H1 (cell line): ENCODE measurements at regions not wholly inside any gene's neighbourhood (a gene's known extent, or its start where the extent isn't known, plus 50 kb on each side); places are given as distances from the start of the nearest gene placed in this dataset.
A peak's percentile ranks its signal among the peaks of the same experiment; 100 is the strongest.

Experiments used
- CTCF ChIA-PET: fragments of 300-600 bp; sonication (Branson Sonifier 250); formaldehyde crosslinking; loops from one replicate; lab custom pipeline; 2021; ENCODE audit not compliant: partially characterized antibody; lab: Charles Lee
- POLR2A ChIA-PET: fragments of 300-600 bp; sonication (Branson Sonifier 250); formaldehyde crosslinking; loops from one replicate; lab custom pipeline; 2021; ENCODE audit warnings: inconsistent platforms; ENCODE audit not compliant: partially characterized antibody; lab: Charles Lee
- DNase-seq, 2 experiments: peaks; one replicate each; pipeline versions ENCODE4 v3.0.0 to v3.0.0-alpha.2; 2010 to 2022; ENCODE audit warnings: low spot score in 2 of 2, low read depth in 1 of 2, mixed read lengths in 1 of 2
- FAIRE-seq: peaks from 2 replicates; lab custom pipeline; 2011; peaks lifted over from hg19 to GRCh38; lab: Jason Lieb, UNC
- H2AFZ ChIP-seq: 2 replicates; pipeline ENCODE4 v1.8.1; 2012; ENCODE audit warnings: low read length, inconsistent platforms
- H2AK5ac ChIP-seq: 2 replicates; pipeline ENCODE4 v1.6.1; 2013; ENCODE audit warnings: low read depth, low read length
- H2BK120ac ChIP-seq: replicated peaks from 2 replicates; pipeline ENCODE3; 2013; ENCODE audit warnings: low read depth, low read length, inconsistent platforms
- H2BK12ac ChIP-seq: 2 replicates; pipeline ENCODE4 v1.6.1; 2013; ENCODE audit warnings: low read depth, low read length
- H2BK15ac ChIP-seq: 2 replicates; pipeline ENCODE4 v1.6.1; 2013; ENCODE audit warnings: low read length
- H2BK20ac ChIP-seq: 2 replicates; pipeline ENCODE4 v1.6.1; 2013; ENCODE audit warnings: low read length
- H2BK5ac ChIP-seq: 2 replicates; pipeline ENCODE4 v1.6.1; 2013; ENCODE audit warnings: low read depth, low read length
- H3K14ac ChIP-seq: 2 replicates; pipeline ENCODE4 v1.6.1; 2013; ENCODE audit warnings: inconsistent platforms; ENCODE audit not compliant: insufficient read length
- H3K18ac ChIP-seq: 2 replicates; pipeline ENCODE4 v1.6.1; 2013; ENCODE audit warnings: low read length; ENCODE audit errors: extremely low read depth
- H3K23ac ChIP-seq: 2 replicates; pipeline ENCODE4 v1.6.1; 2013; ENCODE audit warnings: inconsistent platforms; ENCODE audit not compliant: insufficient read length
- H3K23me2 ChIP-seq: 2 replicates; pipeline ENCODE4 v1.6.1; 2013; ENCODE audit warnings: low read depth, low read length
- H3K27ac ChIP-seq: 2 replicates; pipeline ENCODE4 v1.6.1; 2011; ENCODE audit warnings: low read depth, low read length, inconsistent platforms
- H3K27me3 ChIP-seq, 4 experiments: replicated peaks in 1 of 4; 1 replicate in 1 of 4; 2 replicates in 3 of 4; pipeline versions ENCODE4 v1.6.1 to v1.8.1; 2011 to 2013; ENCODE audit warnings: low read length in 3 of 4, mild to moderate bottlenecking in 3 of 4, inconsistent platforms in 2 of 4, mixed read lengths in 2 of 4, moderate library complexity in 1 of 4; ENCODE audit not compliant: control insufficient read depth in 3 of 4, insufficient read depth in 3 of 4; ENCODE audit errors: extremely low read depth in 1 of 4
- H3K36me3 ChIP-seq, 4 experiments: 2 replicates each; pipeline versions ENCODE4 v1.6.1 to v1.8.1; 2011 to 2013; ENCODE audit warnings: mild to moderate bottlenecking in 4 of 4, low read length in 3 of 4, moderate library complexity in 2 of 4, control low read depth in 1 of 4, inconsistent platforms in 1 of 4; ENCODE audit not compliant: insufficient read depth in 4 of 4, control insufficient read depth in 2 of 4
- H3K4ac ChIP-seq: replicated peaks from 2 replicates; pipeline ENCODE3; 2013; ENCODE audit warnings: low read length, low read depth, mixed read lengths, inconsistent platforms; ENCODE audit not compliant: insufficient read length
- H3K4me1 ChIP-seq, 4 experiments: replicated peaks in 1 of 4; 1 replicate in 1 of 4; 2 replicates in 3 of 4; pipeline versions ENCODE4 v1.6.1 to v1.8.1; 2011 to 2013; ENCODE audit warnings: low read length in 3 of 4, inconsistent platforms in 2 of 4, mixed read lengths in 1 of 4; ENCODE audit not compliant: insufficient read depth in 4 of 4, control insufficient read depth in 3 of 4
- H3K4me2 ChIP-seq, 2 experiments: 2 replicates each; pipeline versions ENCODE4 v1.6.1 to v1.8.1; 2011 to 2013; ENCODE audit warnings: low read depth in 2 of 2, low read length in 2 of 2, control low read depth in 1 of 2, inconsistent platforms in 1 of 2, mild to moderate bottlenecking in 1 of 2; ENCODE audit not compliant: insufficient read depth in 1 of 2
- H3K4me3 ChIP-seq, 4 experiments: fragments of 200-600, 300-600 bp in 1 of 4; sonication (generic), shearing (Covaris generic), sonication (Bioruptor Twin) in 1 of 4; 2 replicates each; pipeline versions ENCODE4 v1.5.1 to v1.8.1; 2011 to 2016; ENCODE audit warnings: low read length in 4 of 4, low read depth in 3 of 4, control low read depth in 2 of 4, inconsistent platforms in 2 of 4, mild to moderate bottlenecking in 2 of 4, mixed read lengths in 1 of 4, moderate library complexity in 1 of 4; ENCODE audit not compliant: insufficient read depth in 2 of 4; ENCODE audit errors: extremely low read depth in 1 of 4
- H3K56ac ChIP-seq: replicated peaks from 2 replicates; pipeline ENCODE3; 2013; ENCODE audit warnings: low read depth, mild to moderate bottlenecking, mixed read lengths, low read length, inconsistent platforms; ENCODE audit not compliant: insufficient read length
- H3K79me1 ChIP-seq: 2 replicates; pipeline ENCODE4 v1.6.1; 2013; ENCODE audit warnings: low read depth, low read length, control low read depth
- H3K79me2 ChIP-seq, 2 experiments: 2 replicates each; pipeline versions ENCODE4 v1.6.1 to v1.8.1; 2012 to 2013; ENCODE audit warnings: low read length in 2 of 2, mild to moderate bottlenecking in 2 of 2, inconsistent platforms in 1 of 2; ENCODE audit not compliant: insufficient read depth in 2 of 2, control insufficient read depth in 1 of 2
- H3K9ac ChIP-seq, 4 experiments: replicated peaks in 1 of 4; 1 replicate in 1 of 4; 2 replicates in 3 of 4; pipeline versions ENCODE4 v1.6.1 to v1.8.1; 2011 to 2013; ENCODE audit warnings: low read depth in 3 of 4, low read length in 3 of 4, control low read depth in 2 of 4, mild to moderate bottlenecking in 2 of 4, moderate library complexity in 2 of 4, inconsistent platforms in 1 of 4; ENCODE audit errors: extremely low read depth in 1 of 4
- H3K9me3 ChIP-seq, 2 experiments: 2 replicates each; pipeline versions ENCODE4 v1.6.1 to v1.8.1; 2012 to 2013; ENCODE audit warnings: mild to moderate bottlenecking in 2 of 2, moderate library complexity in 2 of 2, control low read depth in 1 of 2, inconsistent platforms in 1 of 2, low read depth in 1 of 2, low read length in 1 of 2, mixed read lengths in 1 of 2; ENCODE audit not compliant: insufficient read depth in 2 of 2
- H4K20me1 ChIP-seq, 2 experiments: replicated peaks in 1 of 2; 2 replicates each; pipeline versions ENCODE3 to v1.8.1; 2011 to 2013; ENCODE audit warnings: inconsistent platforms in 2 of 2, low read length in 2 of 2, mild to moderate bottlenecking in 1 of 2; ENCODE audit not compliant: insufficient read depth in 2 of 2, control insufficient read depth in 1 of 2
- H4K5ac ChIP-seq: 2 replicates; pipeline ENCODE4 v1.6.1; 2013; ENCODE audit warnings: low read length, low read depth, mixed read lengths, inconsistent platforms; ENCODE audit not compliant: insufficient read length
- H4K8ac ChIP-seq: 2 replicates; pipeline ENCODE4 v1.8.0; 2013; ENCODE audit warnings: mild to moderate bottlenecking, moderate library complexity, low read length, inconsistent platforms; ENCODE audit not compliant: insufficient read depth; ENCODE audit errors: extremely low read depth
- H4K91ac ChIP-seq: replicated peaks from 2 replicates; pipeline ENCODE3; 2013; ENCODE audit warnings: low read length, mixed read lengths, inconsistent platforms; ENCODE audit not compliant: insufficient read length
- ATF2 ChIP-seq: IDR thresholded peaks from 2 replicates; pipeline ENCODE4 v1.6.1; 2012; ENCODE audit warnings: low read length, inconsistent platforms
- BCL11A ChIP-seq, 2 experiments: IDR thresholded peaks; one replicate each; pipeline ENCODE4 v1.6.1; 2011; ENCODE audit warnings: low read depth in 2 of 2, low read length in 2 of 2, mild to moderate bottlenecking in 2 of 2
- BRCA1 ChIP-seq: IDR thresholded peaks from 2 replicates; pipeline ENCODE4 v1.6.1; 2012; ENCODE audit warnings: low read depth, low read length, improper control_type of control experiment
- CBX5 ChIP-seq: fragments of 300-800, 300-1000 bp; sonication (generic); IDR thresholded peaks from 2 replicates; pipeline ENCODE4 v1.7.1; 2016; ENCODE audit warnings: antibody characterized with exemption, low read length, low read depth
- CHD1 ChIP-seq: IDR thresholded peaks from 2 replicates; pipeline ENCODE4 v1.6.1; 2012; ENCODE audit warnings: low read depth, low read length, improper control_type of control experiment
- EGR1 ChIP-seq: IDR thresholded peaks from 2 replicates; pipeline ENCODE4 v1.6.1; 2011; ENCODE audit warnings: low read depth, low read length, borderline replicate concordance
- HDAC2 ChIP-seq, 2 experiments: fragments of 300-600 bp in 1 of 2; sonication (generic) in 1 of 2; IDR thresholded peaks; 2 replicates each; pipeline ENCODE4 v1.6.1; 2011 to 2012; ENCODE audit warnings: low read depth in 2 of 2, low read length in 2 of 2, mild to moderate bottlenecking in 2 of 2, moderate library complexity in 2 of 2, borderline replicate concordance in 1 of 2, inconsistent platforms in 1 of 2
- JUND ChIP-seq: IDR thresholded peaks from 2 replicates; pipeline ENCODE4 v1.6.1; 2011; ENCODE audit warnings: mild to moderate bottlenecking, improper control_type of control experiment, low read length
- SIX5 ChIP-seq: IDR thresholded peaks from 2 replicates; pipeline ENCODE4 v1.6.1; 2011; ENCODE audit warnings: mild to moderate bottlenecking, low read depth, low read length
- SP1 ChIP-seq: IDR thresholded peaks from 2 replicates; pipeline ENCODE4 v1.6.1; 2011; ENCODE audit warnings: low read depth, low read length
- SRF ChIP-seq: IDR thresholded peaks from 2 replicates; pipeline ENCODE4 v1.6.1; 2011; ENCODE audit warnings: mild to moderate bottlenecking, low read depth, low read length, moderate library complexity
- SUZ12 ChIP-seq: fragments of 200-600 bp; sonication (generic); IDR thresholded peaks from 2 replicates; pipeline ENCODE4 v1.6.1; 2012; ENCODE audit warnings: mild to moderate bottlenecking, inconsistent platforms, low read length, moderate library complexity, mixed read lengths
- WGBS, 2 experiments: shearing (Covaris generic) in 1 of 2; methylation state at CpG; one replicate each; pipeline versions ENCODE4 v1.1.6 to v1.1.7; 2013 to 2015; ENCODE audit warnings: low lambda C conversion rate in 2 of 2, mixed read lengths in 2 of 2, inconsistent platforms in 1 of 2, low coverage in 1 of 2, missing lambda C conversion rate in 1 of 2; ENCODE audit not compliant: insufficient replicate concordance in 2 of 2, insufficient coverage in 1 of 2, insufficient read length in 1 of 2; ENCODE audit errors: extremely low coverage in 1 of 2, missing lambda C conversion rate in 1 of 2; 5-methylcytosine and 5-hydroxymethylcytosine counted together
- TF ChIP-seq, protein P1 (sequence below): IDR thresholded peaks from 2 replicates; pipeline ENCODE4 v1.6.1; 2012; ENCODE audit warnings: inconsistent platforms

- H2AK5ac ChIP-seq = no peak overlapping the region
- no peak overlapping the region for H3K4ac ChIP-seq
- H2BK12ac ChIP-seq = no peak overlapping the region
- H3K14ac ChIP-seq = no peak overlapping the region
- H3K4me3 ChIP-seq = no peak overlapping the region
- H2BK15ac ChIP-seq = no peak overlapping the region
- no peak overlapping the region for H2BK5ac ChIP-seq
- no peaks in the 10 kb centered on the region for H3K79me2 ChIP-seq
- no peaks in the 10 kb centered on the region for H3K23me2 ChIP-seq
- no peaks in the 10 kb centered on the region for H3K36me3 ChIP-seq
- DNase-seq (no peak), FAIRE-seq (peak; percentile 45)
- no peaks in the 10 kb centered on the region for H3K9me3 ChIP-seq
- H4K5ac ChIP-seq = no peak overlapping the region
- no peak overlapping the region for H3K27ac ChIP-seq
- no peaks in the 10 kb centered on the region for H3K79me1 ChIP-seq
- POLR2A ChIA-PET = no interaction called here
- 53% methylated on average over 5 of the region's 5 CpGs; no CpG with 5 or more reads in 1 of the 2 experiments for WGBS, 2 experiments
- no peak overlapping the region for H3K18ac ChIP-seq
- no peak overlapping the region for H4K91ac ChIP-seq
- no peaks in the 10 kb centered on the region for H4K20me1 ChIP-seq
- H2BK120ac ChIP-seq = no peak overlapping the region
- H3K27me3 ChIP-seq = no peaks in the 10 kb centered on the region
- H3K9ac ChIP-seq = no peak overlapping the region
- no peak overlapping the region for H3K56ac ChIP-seq
- H3K23ac ChIP-seq = no peak overlapping the region
- no peak overlapping the region for H2BK20ac ChIP-seq
- H2AFZ ChIP-seq = peak overlapping the region; percentile 65; the same call in 1 of the 2 replicates
- no peak overlapping the region for H4K8ac ChIP-seq
- CTCF ChIA-PET = no interaction called here
- peak overlapping the region; percentile 4 to 10; a peak in 1 of 4 replicates for H3K4me2 ChIP-seq
- peaks cover 0 to 3% (median 1%) of the 10 kb centered on the region in 4 experiments; a peak in 2 of 7 replicates for H3K4me1 ChIP-seq
- TF ChIP-seq SUZ12 (no peak), SIX5 (no peak), SP1 (no peak), CHD1 (no peak), BRCA1 (no peak), SRF (no peak), CBX5 (no peak), ATF2 (no peak), HDAC2 (IDR thresholded peaks at IDR 0.05; ENCODE audit: borderline replicate concordance in 1 of 2, low read depth in 2 of 2, low read length in 2 of 2) (no peak), EGR1 (no peak), BCL11A (IDR thresholded peaks at IDR 0.05; ENCODE audit: low read depth in 2 of 2, low read length in 2 of 2) (no peak), JUND (no peak)
- TF ChIP-seq, protein P1, sequence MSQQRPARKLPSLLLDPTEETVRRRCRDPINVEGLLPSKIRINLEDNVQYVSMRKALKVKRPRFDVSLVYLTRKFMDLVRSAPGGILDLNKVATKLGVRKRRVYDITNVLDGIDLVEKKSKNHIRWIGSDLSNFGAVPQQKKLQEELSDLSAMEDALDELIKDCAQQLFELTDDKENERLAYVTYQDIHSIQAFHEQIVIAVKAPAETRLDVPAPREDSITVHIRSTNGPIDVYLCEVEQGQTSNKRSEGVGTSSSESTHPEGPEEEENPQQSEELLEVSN = no peak
Observed at GRCh38 chr12:30251546-30251945, 444.1 kb downstream of the IPO8 start.
